ENCODE measurements at regions not wholly inside any gene's neighbourhood (a gene's known extent, or its start where the extent isn't known, plus 50 kb on each side); places are given as distances from the start of the nearest gene placed in this dataset.
"Not testable (repeated sequence)": the region's sequence is repeated elsewhere in the genome, so short reads cannot be mapped to it uniquely, and the experiment has no call there.

- DNase-seq (ENCODE audit: low spot score) = no peak
Measured at GRCh38 chr5:104082754-104083153, 520.2 kb upstream of the NUDT12 start.

GRCh38 chr5:104081232-104081631 lies 518.6 kb upstream of the NUDT12 start:
- no peak for DNase-seq (ENCODE audit: low spot score)

GRCh38 chr5:104080646-104081175 lies 518.1 kb upstream of the NUDT12 start:
- no peak for DNase-seq (ENCODE audit: low spot score)

DNA sequence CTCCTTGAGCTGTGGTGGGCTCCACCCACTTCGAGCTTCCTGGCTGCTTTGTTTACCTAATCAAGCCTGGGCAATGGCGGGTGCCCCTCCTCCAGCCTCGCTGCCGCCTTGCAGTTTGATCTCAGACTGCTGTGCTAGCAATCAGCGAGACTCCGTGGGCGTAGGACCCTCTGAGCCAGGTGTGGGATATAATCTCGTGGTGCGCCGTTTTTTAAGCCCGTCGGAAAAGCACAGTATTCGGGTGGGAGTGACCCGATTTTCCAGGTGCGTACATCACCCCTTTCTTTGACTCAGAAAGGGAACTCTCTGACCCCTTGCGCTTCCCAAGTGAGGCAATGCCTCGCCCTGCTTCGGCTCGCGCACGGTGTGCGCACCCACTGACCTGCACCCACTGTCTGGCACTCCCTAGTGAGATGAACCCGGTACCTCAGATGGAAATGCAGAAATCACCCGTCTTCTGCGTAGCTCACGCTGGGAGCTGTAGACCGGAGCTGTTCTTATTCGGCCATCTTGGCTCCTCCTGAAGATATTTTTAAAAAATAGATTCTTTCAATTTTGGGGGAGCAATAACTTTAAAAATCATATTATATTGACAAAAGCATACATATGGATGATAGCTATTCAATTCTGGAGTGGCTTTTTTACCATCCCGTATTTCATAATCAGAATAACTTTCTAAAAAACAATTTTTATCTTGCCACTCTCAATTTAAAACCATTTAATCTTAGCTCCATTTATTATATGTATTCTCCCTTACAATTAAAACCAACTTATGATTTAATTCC lies 517.5 kb upstream of the NUDT12 start:
- DNase-seq (ENCODE audit: low spot score) = not testable (repeated sequence)

DNA sequence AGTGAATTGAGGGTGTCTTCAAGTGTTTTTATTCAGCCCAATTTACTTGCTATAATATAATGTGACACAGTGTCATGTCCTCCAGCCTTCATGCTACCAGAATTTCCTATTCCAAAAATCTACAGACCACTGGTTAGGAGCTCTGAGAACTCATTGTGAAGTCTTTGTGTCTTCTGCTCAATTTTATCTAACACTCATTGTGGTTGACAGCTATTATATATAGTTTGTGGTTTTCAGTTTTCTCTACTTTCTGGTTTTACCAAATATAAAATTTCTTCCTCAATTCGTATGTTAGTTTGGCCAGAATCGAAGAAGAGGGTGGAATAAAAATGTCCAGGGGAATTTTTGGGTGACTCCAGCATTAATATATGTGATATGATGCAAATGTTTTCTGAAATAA lies 509.3 kb upstream of the NUDT12 start:
- DNase-seq (ENCODE audit: low spot score) = no peak

DNA sequence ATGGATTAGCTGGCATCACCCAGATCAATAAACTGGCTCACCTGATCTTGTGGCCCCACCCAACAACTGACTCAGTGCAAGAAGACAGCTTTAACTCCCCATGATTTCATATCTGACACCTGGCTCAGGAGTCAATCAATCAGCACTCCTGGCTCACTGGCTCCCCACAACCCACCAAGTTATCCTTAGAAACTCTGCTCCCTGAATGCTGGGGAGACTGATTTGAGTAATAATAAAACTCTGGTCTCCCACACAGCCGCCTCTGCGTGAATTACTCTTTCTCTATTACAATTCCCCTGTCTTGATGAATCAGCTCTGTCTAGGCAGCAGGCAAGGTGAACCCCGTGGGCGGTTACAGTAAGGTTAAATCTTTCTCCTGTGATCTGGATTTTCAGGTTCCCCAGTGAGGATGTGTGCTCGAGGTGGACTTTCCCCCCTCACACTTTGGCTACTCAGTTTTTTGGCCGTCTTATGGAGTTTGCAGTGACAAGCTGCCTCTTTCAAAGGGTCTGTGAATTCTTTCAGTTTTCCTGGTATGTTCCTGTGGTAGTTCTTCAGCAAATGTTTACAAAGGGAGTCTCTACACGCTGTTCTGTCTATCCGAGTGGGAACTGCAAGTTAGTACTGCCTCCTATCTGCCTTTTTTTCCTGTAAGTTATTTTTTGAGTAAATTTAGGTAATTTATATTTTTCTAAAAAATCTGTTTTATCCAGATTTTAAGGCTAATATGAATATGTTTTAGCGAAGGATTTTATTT lies 500.2 kb upstream of the NUDT12 start:
- no peak for DNase-seq (ENCODE audit: low spot score)

GRCh38 chr5:104061707-104062106 lies 499.1 kb upstream of the NUDT12 start:
- no peak for DNase-seq (ENCODE audit: low spot score)

DNA sequence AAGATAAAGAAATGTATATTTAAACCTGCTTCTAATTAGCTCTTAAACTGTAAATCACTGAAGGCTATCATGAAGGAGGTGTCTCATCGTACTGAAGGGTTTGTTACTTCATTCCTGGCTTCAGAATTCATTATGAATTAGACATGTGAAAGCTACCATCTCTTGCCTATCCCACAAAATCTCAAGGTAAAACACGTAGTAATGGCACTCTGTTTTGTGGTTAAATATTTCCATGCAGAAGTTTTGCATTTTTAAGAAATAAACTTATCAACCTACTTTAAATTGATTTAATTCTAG lies 490.7 kb upstream of the NUDT12 start:
- no peak for DNase-seq (ENCODE audit: low spot score)

GRCh38 chr5:104052558-104053352 lies 490.2 kb upstream of the NUDT12 start:
- no peak for DNase-seq (ENCODE audit: low spot score)

- no peak for DNase-seq (ENCODE audit: low spot score)
Measured at GRCh38 chr5:104050436-104050835, 487.8 kb upstream of the NUDT12 start.

GRCh38 chr5:104049752-104050151 lies 487.2 kb upstream of the NUDT12 start:
- DNase-seq (ENCODE audit: low spot score) = no peak

DNA sequence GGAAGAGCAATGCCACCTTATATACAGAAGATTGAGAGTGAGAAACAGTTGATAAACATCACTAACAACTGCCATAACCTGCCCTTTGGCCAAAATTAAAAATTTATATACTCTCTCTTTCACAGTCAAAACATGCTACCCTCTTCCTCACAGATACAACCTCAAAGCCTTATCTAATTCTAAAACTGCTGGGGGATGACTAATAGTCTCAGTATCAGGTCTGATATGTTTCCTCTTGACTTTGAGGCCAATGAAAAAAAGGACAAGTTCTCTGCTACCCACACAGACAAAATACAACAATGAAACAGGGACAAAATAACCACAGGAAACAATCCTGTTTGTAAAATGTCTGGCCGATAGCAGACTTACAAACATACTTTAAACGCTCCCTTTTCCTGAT lies 485.6 kb upstream of the NUDT12 start:
- no peak for DNase-seq (ENCODE audit: low spot score)

DNA sequence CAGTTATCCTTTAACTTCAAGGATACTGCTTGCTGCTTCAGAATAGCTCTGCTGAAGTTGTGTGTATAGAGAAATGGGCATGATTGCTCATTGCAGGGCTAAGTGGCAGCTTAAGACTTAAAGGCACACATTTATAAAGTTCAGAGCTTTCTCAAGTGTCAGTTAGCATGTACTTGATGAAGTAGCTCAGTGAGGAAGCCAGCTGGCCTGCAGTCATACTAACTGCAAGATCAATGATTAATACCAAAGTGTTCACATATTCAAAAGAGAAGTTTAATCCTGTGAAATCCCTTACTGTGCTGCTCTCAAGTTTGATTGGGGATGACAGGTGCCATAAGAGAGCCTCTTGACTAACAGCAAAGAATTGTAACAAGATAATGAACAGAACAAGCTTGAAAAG lies 483.4 kb upstream of the NUDT12 start:
- no peak for DNase-seq (ENCODE audit: low spot score)

DNA sequence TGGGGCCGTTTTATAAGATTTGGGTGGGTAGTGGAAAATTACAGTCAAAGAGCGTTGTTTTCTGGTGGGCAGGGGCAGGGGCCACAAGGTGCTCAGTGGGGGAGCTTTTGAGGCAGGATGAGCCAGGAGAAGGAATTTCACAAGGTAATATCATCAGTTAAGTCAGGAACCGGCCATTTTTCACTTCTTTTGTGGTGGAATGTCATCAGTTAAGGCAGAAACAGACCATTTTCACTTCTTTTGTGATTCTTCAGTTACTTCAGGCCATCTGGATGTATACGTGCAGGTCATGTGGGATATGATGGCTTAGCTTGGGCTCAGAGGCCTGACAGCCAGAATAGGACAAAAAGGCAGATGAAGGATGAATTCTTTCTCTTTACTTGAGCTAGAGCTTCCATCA lies 477.3 kb upstream of the NUDT12 start:
- DNase-seq (ENCODE audit: low spot score) = not testable (repeated sequence)

DNA sequence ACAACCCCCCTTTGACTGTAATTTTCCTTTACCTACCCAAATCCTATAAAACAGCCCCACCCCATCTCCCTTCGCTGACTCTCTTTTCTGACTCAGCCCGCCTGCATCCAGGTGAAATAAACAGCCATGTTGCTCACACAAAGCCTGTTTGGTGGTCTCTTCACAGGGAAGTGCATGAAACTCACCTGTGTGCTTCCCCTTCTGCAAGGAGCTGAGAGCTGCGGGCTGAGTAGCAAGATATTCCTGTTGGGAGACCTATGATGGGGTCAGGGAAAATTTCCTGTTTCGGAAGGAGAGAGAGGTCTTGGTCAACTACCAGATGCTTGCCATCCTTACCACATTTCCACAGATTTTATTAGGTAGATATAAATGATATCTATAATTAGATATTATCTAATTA lies 474.5 kb upstream of the NUDT12 start:
- not testable (repeated sequence) for DNase-seq (ENCODE audit: low spot score)

GRCh38 chr5:104033186-104033585 lies 470.6 kb upstream of the NUDT12 start:
- not testable (repeated sequence) for DNase-seq (ENCODE audit: low spot score)

DNA sequence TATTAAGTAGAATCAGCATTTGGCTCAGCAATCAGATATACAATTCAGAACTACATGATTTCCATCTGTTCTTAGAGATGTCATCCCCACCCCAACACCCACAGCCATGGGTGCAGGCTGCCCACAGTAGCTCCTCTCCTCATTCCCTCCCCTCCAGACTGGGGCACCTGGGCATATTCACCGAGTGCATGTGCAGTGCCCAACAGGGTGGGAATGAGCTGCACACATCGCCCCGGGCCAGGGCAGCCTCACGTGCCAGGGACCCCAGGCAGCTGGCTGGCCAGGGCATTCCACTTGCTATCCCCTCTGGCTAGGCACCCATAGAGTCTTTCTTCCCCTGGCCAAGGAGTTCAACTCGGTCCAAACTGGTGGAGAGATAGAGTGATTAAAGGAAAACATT lies 461.9 kb upstream of the NUDT12 start:
- DNase-seq (ENCODE audit: low spot score) = no peak

DNA sequence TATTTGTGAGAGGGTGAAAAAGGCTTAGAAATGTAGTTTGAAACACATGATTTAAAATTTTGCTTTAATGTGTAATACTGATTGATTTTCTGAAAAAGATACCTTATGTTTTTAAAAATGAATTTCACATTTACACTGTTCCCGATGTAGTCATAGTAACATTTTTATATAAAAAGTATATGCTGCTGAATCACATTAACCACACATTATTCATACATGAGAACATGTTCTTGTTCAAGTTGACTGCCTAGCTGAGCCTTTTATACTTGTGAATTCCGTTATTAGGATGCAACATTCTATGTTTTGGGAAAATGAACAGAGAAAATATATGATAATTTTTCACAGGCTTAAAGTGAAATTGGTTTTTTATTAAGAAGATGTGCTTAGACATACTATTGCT lies 461.1 kb upstream of the NUDT12 start:
- no peak for DNase-seq (ENCODE audit: low spot score)

DNA sequence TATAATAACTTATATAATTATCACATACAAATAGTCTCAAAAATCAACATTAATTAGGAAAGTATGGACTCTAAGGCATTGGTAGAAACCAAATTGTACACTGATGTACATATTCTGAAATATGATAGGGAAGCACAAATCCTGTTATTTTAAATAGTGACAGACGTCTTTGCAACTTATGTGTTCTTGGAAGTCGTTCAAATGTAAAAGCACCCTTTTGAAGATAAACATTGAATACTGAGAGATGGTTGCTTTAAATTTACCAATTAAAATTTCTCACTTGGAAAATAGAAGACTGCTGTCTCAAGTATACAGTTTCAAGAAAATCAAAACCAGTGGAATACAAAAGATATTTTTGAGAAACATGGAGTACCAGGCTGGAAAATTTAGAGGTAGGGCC lies 457.4 kb upstream of the NUDT12 start:
- no peak for DNase-seq (ENCODE audit: low spot score)

DNA sequence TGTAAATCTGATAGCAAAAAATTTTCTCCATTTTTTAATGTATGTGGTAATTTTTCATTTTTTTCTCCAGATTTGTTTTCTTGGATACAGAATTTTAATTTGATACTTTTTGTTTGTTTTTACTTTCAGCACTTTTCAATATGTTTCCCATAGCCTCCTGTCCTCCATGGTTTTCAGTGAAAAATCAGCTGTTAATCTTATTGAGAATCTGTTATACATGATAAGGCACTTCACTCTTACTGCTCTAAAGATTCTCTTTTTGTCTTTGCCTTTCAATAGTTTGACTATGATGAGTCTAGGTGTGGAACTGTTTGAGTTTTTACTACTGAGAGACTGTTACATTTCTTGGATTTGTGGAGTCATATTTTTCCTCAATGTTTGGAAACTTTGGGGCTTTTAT lies 455.7 kb upstream of the NUDT12 start:
- DNase-seq (ENCODE audit: low spot score) = no peak

GRCh38 chr5:104016646-104017045 lies 454.1 kb upstream of the NUDT12 start:
- no peak for DNase-seq (ENCODE audit: low spot score)

- no peak for DNase-seq (ENCODE audit: low spot score)
Measured at GRCh38 chr5:104015765-104016164, 453.2 kb upstream of the NUDT12 start.

DNA sequence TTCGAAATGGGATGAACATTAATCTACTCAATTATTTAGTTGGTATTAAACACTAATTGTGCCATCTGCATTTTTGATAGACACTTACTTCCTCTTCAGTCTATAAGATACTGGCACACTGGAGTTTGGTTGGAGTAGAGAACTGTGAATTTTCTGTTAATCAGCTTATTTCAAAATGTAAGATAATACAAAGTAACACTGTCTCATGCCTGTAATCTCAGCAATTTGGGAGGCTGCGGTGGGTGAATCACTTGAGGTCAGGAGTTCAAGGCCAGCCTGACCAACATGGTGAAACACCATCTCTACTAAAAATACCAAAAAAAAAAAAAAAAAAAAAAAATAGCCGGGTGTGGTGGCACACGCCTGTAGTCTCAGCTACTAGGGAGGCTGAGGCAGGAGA lies 440.2 kb upstream of the NUDT12 start:
- DNase-seq (ENCODE audit: low spot score) = not testable (repeated sequence)

Data from pons (tissue), 1 donor.